SK-N-SH (cell line): ENCODE measurements at regions not wholly inside any gene's neighbourhood (a gene's known extent, or its start where the extent isn't known, plus 50 kb on each side); places are given as distances from the start of the nearest gene placed in this dataset.

Source experiments
- CTCF ChIP-seq: fragments of 200-600 bp; sonication (generic); IDR thresholded peaks from 2 replicates; pipeline ENCODE4 v1.6.1; 2017; ENCODE audit warnings: antibody characterized with exemption, mild to moderate bottlenecking, moderate library complexity
- EP300 ChIP-seq, 2 experiments: IDR thresholded peaks; 2 replicates each; pipeline versions ENCODE4 v1.4.0 to v1.6.1; 2012; ENCODE audit warnings: borderline replicate concordance in 1 of 2, low read depth in 1 of 2, low read length in 1 of 2
- EZH2phosphoT487 ChIP-seq: fragments of 200-600 bp; sonication (generic); IDR thresholded peaks from 2 replicates; pipeline ENCODE4 v1.6.1; 2017; ENCODE audit warnings: low read depth, mixed run types, mild to moderate bottlenecking, antibody characterized with exemption, moderate library complexity, borderline replicate concordance
- GABPA ChIP-seq: IDR thresholded peaks from 2 replicates; pipeline ENCODE4 v1.4.0; 2012; ENCODE audit warnings: low read depth, mild to moderate bottlenecking
- JUND ChIP-seq: IDR thresholded peaks from 2 replicates; pipeline ENCODE4 v1.4.0; 2012
- MEF2A ChIP-seq: IDR thresholded peaks from 2 replicates; pipeline ENCODE4 v1.4.0; 2012; ENCODE audit warnings: low read depth, borderline replicate concordance
- NFIC ChIP-seq: IDR thresholded peaks from 2 replicates; pipeline ENCODE4 v1.4.0; 2012; ENCODE audit warnings: borderline replicate concordance
- NRF1 ChIP-seq: IDR thresholded peaks from 2 replicates; pipeline ENCODE4 v1.6.1; 2012; ENCODE audit warnings: low read depth, mild to moderate bottlenecking, low read length
- PBX3 ChIP-seq: IDR thresholded peaks from 2 replicates; pipeline ENCODE4; 2012
- POLR2AphosphoS5 ChIP-seq: IDR thresholded peaks from 2 replicates; pipeline ENCODE4 v1.6.1; 2012; ENCODE audit warnings: low read depth, low read length
- RAD21 ChIP-seq: IDR thresholded peaks from 2 replicates; pipeline ENCODE4 v1.6.1; 2012; ENCODE audit warnings: mild to moderate bottlenecking, low read length
- REST ChIP-seq: IDR thresholded peaks from 2 replicates; pipeline ENCODE4 v1.6.1; 2012; ENCODE audit warnings: mild to moderate bottlenecking, low read depth, low read length, moderate library complexity
- SIN3A ChIP-seq: IDR thresholded peaks from 2 replicates; pipeline ENCODE4 v1.6.1; 2012; ENCODE audit warnings: low read depth, mild to moderate bottlenecking, low read length, moderate library complexity, borderline replicate concordance

GRCh38 chr21:15309022-15309590 is 244.3 kb upstream of the NRIP1 start:
- TF ChIP-seq CTCF (no peak), PBX3 (no peak), RAD21 (no peak), EZH2phosphoT487 (no peak), POLR2AphosphoS5 (no peak), GABPA (no peak), MEF2A (no peak), JUND (no peak), NFIC (no peak), SIN3A (no peak), REST (no peak), NRF1 (no peak), EP300 (IDR thresholded peaks at IDR 0.05; ENCODE audit: borderline replicate concordance in 1 of 2, low read depth in 1 of 2, low read length in 1 of 2) (no peak)
